Trophoblast cell (in vitro differentiated cells and primary cell): ENCODE measurements at regions not wholly inside any gene's neighbourhood (a gene's known extent, or its start where the extent isn't known, plus 50 kb on each side); places are given as distances from the start of the nearest gene placed in this dataset.

ENCODE experiments used
- DNase-seq, 2 donors: peaks; one replicate each; pipeline ENCODE4 v3.0.0-alpha.2; 2016
- H2AFZ ChIP-seq: 2 replicates; pipeline ENCODE4 v1.6.1; 2013; ENCODE audit warnings: low read length, moderate library complexity, mild to moderate bottlenecking; ENCODE audit not compliant: insufficient read depth, poor library complexity
- H2AK5ac ChIP-seq: 2 replicates; pipeline ENCODE4 v1.6.1; 2013; ENCODE audit warnings: mild to moderate bottlenecking, low read length
- H2BK120ac ChIP-seq: 2 replicates; pipeline ENCODE4 v1.6.1; 2013; ENCODE audit warnings: low read length, mild to moderate bottlenecking, moderate library complexity; ENCODE audit not compliant: insufficient read depth, poor library complexity
- H2BK12ac ChIP-seq: 2 replicates; pipeline ENCODE4 v1.6.1; 2013; ENCODE audit warnings: mild to moderate bottlenecking, low read length, moderate library complexity
- H2BK5ac ChIP-seq: 2 replicates; pipeline ENCODE4 v1.6.1; 2013; ENCODE audit warnings: low read length, low read depth, moderate library complexity, mild to moderate bottlenecking; ENCODE audit not compliant: poor library complexity
- H3K14ac ChIP-seq: 2 replicates; pipeline ENCODE4 v1.6.1; 2013; ENCODE audit warnings: mild to moderate bottlenecking, low read length
- H3K18ac ChIP-seq: 2 replicates; pipeline ENCODE4 v1.6.1; 2013; ENCODE audit warnings: mild to moderate bottlenecking, low read length
- H3K23ac ChIP-seq: 2 replicates; pipeline ENCODE4 v1.6.1; 2013; ENCODE audit warnings: low read length
- H3K27ac ChIP-seq: 2 replicates; pipeline ENCODE4 v1.5.1; 2013; ENCODE audit warnings: low read depth, mild to moderate bottlenecking, inconsistent platforms, low read length, moderate library complexity
- H3K27me3 ChIP-seq: 2 replicates; pipeline ENCODE4 v1.6.1; 2013; ENCODE audit warnings: inconsistent platforms, mild to moderate bottlenecking, low read length, moderate library complexity; ENCODE audit not compliant: insufficient read depth
- H3K36me3 ChIP-seq, 2 experiments: 1 replicate in 1 of 2; 2 replicates in 1 of 2; pipeline ENCODE4 v1.6.1; 2013; ENCODE audit warnings: low read length in 2 of 2, mild to moderate bottlenecking in 2 of 2, moderate library complexity in 1 of 2; ENCODE audit not compliant: insufficient read depth in 2 of 2, control insufficient read depth in 1 of 2
- H3K4ac ChIP-seq: 2 replicates; pipeline ENCODE4 v1.6.1; 2013; ENCODE audit warnings: low read depth, mild to moderate bottlenecking, low read length, moderate library complexity
- H3K4me1 ChIP-seq, 2 experiments: 1 replicate in 1 of 2; 2 replicates in 1 of 2; pipeline ENCODE4 v1.6.1; 2013; ENCODE audit warnings: low read length in 2 of 2, mild to moderate bottlenecking in 2 of 2, moderate library complexity in 1 of 2; ENCODE audit not compliant: insufficient read depth in 2 of 2, control insufficient read depth in 1 of 2
- H3K4me2 ChIP-seq: 2 replicates; pipeline ENCODE4 v1.6.1; 2013; ENCODE audit warnings: inconsistent platforms, mild to moderate bottlenecking, low read length, moderate library complexity
- H3K4me3 ChIP-seq: 2 replicates; pipeline ENCODE4 v1.5.1; 2013; ENCODE audit warnings: mild to moderate bottlenecking, low read depth, low read length, inconsistent platforms
- H3K79me1 ChIP-seq: one replicate; pipeline ENCODE4 v1.6.1; 2013; ENCODE audit warnings: low read length
- H3K79me2 ChIP-seq: 2 replicates; pipeline ENCODE4 v1.6.1; 2013; ENCODE audit warnings: low read length, mild to moderate bottlenecking; ENCODE audit not compliant: control insufficient read depth, insufficient read depth, poor library complexity
- H3K9ac ChIP-seq: 2 replicates; pipeline ENCODE4 v1.6.1; 2013; ENCODE audit warnings: mild to moderate bottlenecking, low read length
- H3K9me3 ChIP-seq: 2 replicates; pipeline ENCODE4 v1.6.1; 2013; ENCODE audit warnings: low read depth, mild to moderate bottlenecking, control low read depth, inconsistent platforms, low read length; ENCODE audit not compliant: insufficient read depth
- H4K12ac ChIP-seq: 2 replicates; pipeline ENCODE4 v1.6.1; 2013; ENCODE audit warnings: low read depth, mild to moderate bottlenecking, low read length, moderate library complexity
- H4K8ac ChIP-seq: 2 replicates; pipeline ENCODE4 v1.6.1; 2013; ENCODE audit warnings: low read depth, mild to moderate bottlenecking, low read length, moderate library complexity
- H4K91ac ChIP-seq: one replicate; pipeline ENCODE4 v1.6.1; 2013; ENCODE audit warnings: low read depth, mild to moderate bottlenecking, low read length, moderate library complexity
- WGBS: extraction: QIAGEN DNeasy Blood & Tissue Kit; methylation state at CpG from one replicate; pipeline ENCODE4 v1.1.7; 2013; ENCODE audit warnings: missing lambda C conversion rate; ENCODE audit not compliant: insufficient read length, insufficient coverage; ENCODE audit errors: extremely low coverage; 5-methylcytosine and 5-hydroxymethylcytosine counted together

DNA sequence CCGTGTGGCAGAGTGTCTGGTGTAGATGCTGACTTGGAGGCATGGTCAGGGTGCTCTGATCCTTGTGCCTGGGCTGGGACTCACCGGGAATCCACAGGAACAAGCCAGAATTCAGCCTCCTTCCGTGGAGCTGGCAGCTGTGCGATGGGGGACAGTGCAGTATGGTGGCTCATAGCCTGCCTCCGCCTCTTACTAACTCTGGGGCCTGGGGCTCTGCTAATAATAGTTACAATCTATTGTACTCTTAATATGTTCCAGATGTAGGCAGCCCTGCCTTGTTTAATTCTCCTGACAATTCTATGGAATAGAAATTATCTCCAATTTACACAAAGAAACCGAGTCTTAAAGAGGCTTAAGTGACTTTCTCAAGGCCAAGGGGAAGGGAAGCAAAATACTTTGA lies 77.6 kb downstream of the PCDH1 start:
- DNase-seq = no peak
- Histone ChIP-seq H3K18ac (no peak overlapping the region), H3K9ac (no peak overlapping the region), H2AFZ (no peak overlapping the region), H3K79me1 (no peaks in the 10 kb centered on the region), H3K27me3 (no peaks in the 10 kb centered on the region), H3K4me2 (no peak overlapping the region), H3K79me2 (no peaks in the 10 kb centered on the region), H3K27ac (no peak overlapping the region), H2AK5ac (no peak overlapping the region), H3K4ac (no peak overlapping the region), H3K14ac (no peak overlapping the region), H2BK5ac (no peak overlapping the region), H3K36me3 (no peaks in the 10 kb centered on the region), H3K23ac (no peak overlapping the region), H2BK120ac (no peak overlapping the region), H3K4me3 (peak overlapping the region; percentile 18), H4K91ac (no peak overlapping the region), H3K9me3 (no peaks in the 10 kb centered on the region), H3K4me1 (no peaks in the 10 kb centered on the region), H4K8ac (no peak overlapping the region), H2BK12ac (no peak overlapping the region), H4K12ac (no peak overlapping the region)
- WGBS = no CpG with 5 or more reads among the region's 6 CpGs

- no peak for DNase-seq
- WGBS = no CpG with 5 or more reads among the region's 7 CpGs
- no peak overlapping the region for H2BK120ac ChIP-seq
These were observed 78.6 kb downstream of the PCDH1 start for GRCh38 chr5:141799507-141800167.

DNA sequence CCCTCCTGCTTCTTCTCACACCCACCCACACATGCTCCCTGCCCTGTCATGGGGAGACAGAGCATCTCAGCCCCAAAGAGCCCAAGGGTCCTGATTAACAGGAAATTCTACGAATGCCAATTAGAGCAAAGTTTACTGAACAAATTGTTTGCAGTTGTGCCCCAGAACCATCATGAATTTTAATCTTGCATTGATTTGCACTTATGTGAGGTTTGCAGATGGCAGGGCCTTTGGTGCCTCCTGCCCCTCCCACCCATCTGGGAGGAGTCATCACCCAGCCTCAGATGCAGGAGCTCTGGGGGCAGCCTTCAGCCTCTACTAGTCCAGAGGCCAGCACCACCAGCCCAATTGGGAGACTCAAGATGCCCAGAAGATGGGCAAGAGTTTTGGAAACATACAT lies 80.8 kb downstream of the PCDH1 start:
- no peak overlapping the region for H3K23ac ChIP-seq
- H4K12ac ChIP-seq = no peak overlapping the region
- H3K79me2 ChIP-seq = no peaks in the 10 kb centered on the region
- H3K4me3 ChIP-seq = no peak overlapping the region
- WGBS = no CpG with 5 or more reads among the region's 1 CpG
- H3K4ac ChIP-seq = no peak overlapping the region
- H3K9me3 ChIP-seq = no peaks in the 10 kb centered on the region
- no peaks in the 10 kb centered on the region for H3K36me3 ChIP-seq
- H2BK120ac ChIP-seq = no peak overlapping the region
- no peak overlapping the region for H3K4me2 ChIP-seq
- no peak overlapping the region for H4K91ac ChIP-seq
- no peak for DNase-seq
- no peaks in the 10 kb centered on the region for H3K79me1 ChIP-seq
- H2BK5ac ChIP-seq = no peak overlapping the region
- H3K27me3 ChIP-seq = no peaks in the 10 kb centered on the region
- no peaks in the 10 kb centered on the region for H3K4me1 ChIP-seq
- H2AK5ac ChIP-seq = no peak overlapping the region
- H3K27ac ChIP-seq = no peak overlapping the region
- H3K18ac ChIP-seq = no peak overlapping the region
- no peak overlapping the region for H3K14ac ChIP-seq
- no peak overlapping the region for H2BK12ac ChIP-seq
- H4K8ac ChIP-seq = no peak overlapping the region
- no peak overlapping the region for H3K9ac ChIP-seq
- no peak overlapping the region for H2AFZ ChIP-seq

More at GRCh38 chr5:141799507-141800167, 78.6 kb downstream of the PCDH1 start:
- H3K4me1 ChIP-seq = no peaks in the 10 kb centered on the region
- H3K23ac ChIP-seq = no peak overlapping the region
- H3K9me3 ChIP-seq = no peaks in the 10 kb centered on the region
- H3K27ac ChIP-seq = no peak overlapping the region
- no peak overlapping the region for H2AFZ ChIP-seq
- H3K4me3 ChIP-seq = no peak overlapping the region
- no peaks in the 10 kb centered on the region for H3K27me3 ChIP-seq
- H4K12ac ChIP-seq = no peak overlapping the region
- H3K79me2 ChIP-seq = no peaks in the 10 kb centered on the region
- no peak overlapping the region for H4K91ac ChIP-seq
- H3K18ac ChIP-seq = no peak overlapping the region
- H4K8ac ChIP-seq = no peak overlapping the region
- H2BK5ac ChIP-seq = no peak overlapping the region
- H3K36me3 ChIP-seq = no peaks in the 10 kb centered on the region
- no peak overlapping the region for H2AK5ac ChIP-seq
- H2BK12ac ChIP-seq = no peak overlapping the region
- H3K14ac ChIP-seq = no peak overlapping the region
- H3K79me1 ChIP-seq = no peaks in the 10 kb centered on the region
- H3K9ac ChIP-seq = no peak overlapping the region
- H3K4me2 ChIP-seq = no peak overlapping the region
- H3K4ac ChIP-seq = no peak overlapping the region

DNA sequence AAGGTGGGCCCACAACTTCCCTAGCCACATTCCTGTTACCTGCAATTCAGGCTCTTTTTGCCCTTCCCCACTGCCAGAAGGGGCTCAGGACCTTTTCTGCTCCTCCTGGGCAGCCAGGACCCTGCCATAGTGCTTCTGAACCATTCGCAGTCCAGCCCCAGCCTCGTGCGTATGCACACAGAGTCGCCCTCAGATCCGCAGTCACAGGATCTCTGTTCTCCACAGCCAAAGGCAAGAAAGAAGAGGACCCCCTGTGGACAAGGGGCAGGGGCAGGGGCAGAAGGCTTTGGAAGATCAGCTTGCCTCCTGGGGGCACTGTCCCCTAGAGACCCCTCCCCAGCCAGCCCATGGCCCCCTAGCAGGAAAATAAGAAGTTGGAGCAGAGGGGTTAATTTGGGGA lies 82.8 kb downstream of the PCDH1 start:
- Histone ChIP-seq H2BK120ac (no peak overlapping the region), H3K79me2 (no peaks in the 10 kb centered on the region), H3K4me2 (no peak overlapping the region), H3K4ac (no peak overlapping the region), H2BK12ac (no peak overlapping the region), H3K27ac (no peak overlapping the region), H4K12ac (no peak overlapping the region), H2AK5ac (no peak overlapping the region), H3K27me3 (no peaks in the 10 kb centered on the region), H2AFZ (no peak overlapping the region), H3K4me3 (no peak overlapping the region), H2BK5ac (no peak overlapping the region), H3K9ac (no peak overlapping the region), H3K23ac (no peak overlapping the region), H3K14ac (no peak overlapping the region), H3K18ac (no peak overlapping the region), H3K4me1 (no peaks in the 10 kb centered on the region), H3K36me3 (no peaks in the 10 kb centered on the region), H4K91ac (no peak overlapping the region), H3K9me3 (no peaks in the 10 kb centered on the region), H3K79me1 (no peaks in the 10 kb centered on the region), H4K8ac (no peak overlapping the region)
- no peak for DNase-seq
- WGBS = no CpG with 5 or more reads among the region's 5 CpGs
